Psoas muscle (tissue), 7 donors: ENCODE measurements at regions not wholly inside any gene's neighbourhood (a gene's known extent, or its start where the extent isn't known, plus 50 kb on each side); places are given as distances from the start of the nearest gene placed in this dataset.

Source experiments
- ATAC-seq, 4 donors: fragments of 200-7000 bp; cut with Tn5 transposase; one replicate each; pipeline ENCODE4 v1.9.1; 2020; ENCODE audit warnings: moderate library complexity in 3 of 4, mild to moderate bottlenecking in 2 of 4
- DNase-seq, 2 donors: peaks; one replicate each; pipeline ENCODE4 v3.0.0-alpha.2; 2020
- H3K27ac ChIP-seq: fragments of 200-600 bp; one replicate; pipeline ENCODE4 v1.8.0; 2022
- H3K27me3 ChIP-seq, 3 donors: fragments of 200-600 bp in 1 of 3; one replicate each; pipeline versions ENCODE4 v1.6.1 to v1.8.0; 2013 to 2022; ENCODE audit warnings: low read length in 2 of 3, mild to moderate bottlenecking in 2 of 3, moderate library complexity in 1 of 3; ENCODE audit not compliant: insufficient read depth in 3 of 3
- H3K36me3 ChIP-seq, 2 donors: fragments of 200-600 bp in 1 of 2; one replicate each; pipeline versions ENCODE4 v1.6.1 to v1.8.0; 2013 to 2022; ENCODE audit warnings: low read depth in 1 of 2, mild to moderate bottlenecking in 1 of 2, moderate library complexity in 1 of 2; ENCODE audit not compliant: insufficient read depth in 1 of 2
- H3K4me1 ChIP-seq: fragments of 200-600 bp; one replicate; pipeline ENCODE4 v1.8.0; 2022
- H3K4me3 ChIP-seq: fragments of 200-600 bp; one replicate; pipeline ENCODE4 v1.8.0; 2022; ENCODE audit warnings: mild to moderate bottlenecking
- H3K9me3 ChIP-seq: fragments of 200-600 bp; one replicate; pipeline ENCODE4 v1.8.0; 2022
- WGBS, 3 donors: extraction: QIAGEN DNeasy Blood & Tissue Kit; methylation state at CpG; one replicate each; pipeline versions ENCODE4 v1.1.6 to v1.1.7; 2013; 5-methylcytosine and 5-hydroxymethylcytosine counted together
- intact Hi-C, 2 donors: fragments of 100-400 bp; cut with DNase I; formaldehyde crosslinking; loops; one replicate each; pipeline versions ENCODE4 v1.11.0 to v1.14.2; 2022
- TF ChIP-seq, protein P1 (sequence below): fragments of 200-600 bp; IDR thresholded peaks from one replicate; pipeline ENCODE4 v1.8.0; 2022; ENCODE audit warnings: antibody characterized with exemption
- donor health status: healthy with polysubstance abuse.
- donor health status: DM: no; HTN: no; CAD: no; lungs with moderate emphysema.
- donor health status: Bipolar disorder and iron deficiency.
- donor health status: healthy.
- donor health status: DM: yes; HTN: yes; CAD: no.
- donor health status: DM: no; HTN: no; CAD: no.
- donor health status: DM: yes; HTN: yes; CAD: no.

DNA sequence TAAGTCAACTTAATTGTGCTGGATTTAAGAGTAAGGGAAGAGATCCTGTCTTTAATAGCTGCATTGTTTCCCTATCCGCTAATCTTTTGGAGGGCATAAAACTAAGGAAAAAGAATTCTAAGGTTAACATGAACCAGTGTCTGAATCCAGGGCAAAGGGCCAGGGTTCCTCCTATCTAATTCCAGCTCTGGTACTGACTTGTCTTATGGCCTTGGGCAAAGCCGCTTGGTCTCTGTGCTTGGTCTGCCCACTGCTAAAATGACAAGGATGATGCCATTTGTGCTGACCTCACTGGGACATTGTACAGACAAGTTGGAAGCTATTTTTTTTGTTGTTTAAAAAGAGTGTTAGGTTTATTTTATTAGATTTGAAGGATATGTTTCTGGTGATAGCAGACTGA, 334.7 kb upstream of the PIK3R1 start:
- ATAC-seq (no peak), DNase-seq (no peak)
- 86 to 95% (median 95%) methylated on average over 2 of the region's 2 CpGs for WGBS, 3 donors
- intact Hi-C loops = no loop called here
- no peak overlapping the region for H3K4me3 ChIP-seq
- no peaks in the 10 kb centered on the region for H3K4me1 ChIP-seq
- TF ChIP-seq, protein P1, sequence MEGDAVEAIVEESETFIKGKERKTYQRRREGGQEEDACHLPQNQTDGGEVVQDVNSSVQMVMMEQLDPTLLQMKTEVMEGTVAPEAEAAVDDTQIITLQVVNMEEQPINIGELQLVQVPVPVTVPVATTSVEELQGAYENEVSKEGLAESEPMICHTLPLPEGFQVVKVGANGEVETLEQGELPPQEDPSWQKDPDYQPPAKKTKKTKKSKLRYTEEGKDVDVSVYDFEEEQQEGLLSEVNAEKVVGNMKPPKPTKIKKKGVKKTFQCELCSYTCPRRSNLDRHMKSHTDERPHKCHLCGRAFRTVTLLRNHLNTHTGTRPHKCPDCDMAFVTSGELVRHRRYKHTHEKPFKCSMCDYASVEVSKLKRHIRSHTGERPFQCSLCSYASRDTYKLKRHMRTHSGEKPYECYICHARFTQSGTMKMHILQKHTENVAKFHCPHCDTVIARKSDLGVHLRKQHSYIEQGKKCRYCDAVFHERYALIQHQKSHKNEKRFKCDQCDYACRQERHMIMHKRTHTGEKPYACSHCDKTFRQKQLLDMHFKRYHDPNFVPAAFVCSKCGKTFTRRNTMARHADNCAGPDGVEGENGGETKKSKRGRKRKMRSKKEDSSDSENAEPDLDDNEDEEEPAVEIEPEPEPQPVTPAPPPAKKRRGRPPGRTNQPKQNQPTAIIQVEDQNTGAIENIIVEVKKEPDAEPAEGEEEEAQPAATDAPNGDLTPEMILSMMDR = no peak
- no peaks in the 10 kb centered on the region for H3K9me3 ChIP-seq
- no peaks in the 10 kb centered on the region for H3K27me3 ChIP-seq
- H3K36me3 ChIP-seq = no peaks in the 10 kb centered on the region
- no peak overlapping the region for H3K27ac ChIP-seq

DNA sequence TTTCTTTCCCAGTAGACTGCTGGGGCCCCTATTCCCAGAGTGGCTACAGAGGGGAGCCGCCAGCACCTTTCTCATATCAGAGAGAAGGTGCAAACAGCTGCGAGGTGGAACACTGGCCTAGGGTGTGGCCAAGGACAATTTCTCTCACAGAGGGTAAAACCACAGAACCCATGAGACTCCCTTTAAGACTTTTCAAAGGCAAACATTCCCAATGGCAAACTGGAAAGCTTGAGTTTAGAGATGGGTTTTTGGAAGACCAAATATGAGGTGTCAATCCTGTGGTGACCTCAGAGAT, 335.1 kb upstream of the PIK3R1 start:
- DNase-seq = no peak
- 87 to 95% (median 88%) methylated on average over 2 of the region's 2 CpGs for WGBS, 3 donors
- ATAC-seq = no peak

DNA sequence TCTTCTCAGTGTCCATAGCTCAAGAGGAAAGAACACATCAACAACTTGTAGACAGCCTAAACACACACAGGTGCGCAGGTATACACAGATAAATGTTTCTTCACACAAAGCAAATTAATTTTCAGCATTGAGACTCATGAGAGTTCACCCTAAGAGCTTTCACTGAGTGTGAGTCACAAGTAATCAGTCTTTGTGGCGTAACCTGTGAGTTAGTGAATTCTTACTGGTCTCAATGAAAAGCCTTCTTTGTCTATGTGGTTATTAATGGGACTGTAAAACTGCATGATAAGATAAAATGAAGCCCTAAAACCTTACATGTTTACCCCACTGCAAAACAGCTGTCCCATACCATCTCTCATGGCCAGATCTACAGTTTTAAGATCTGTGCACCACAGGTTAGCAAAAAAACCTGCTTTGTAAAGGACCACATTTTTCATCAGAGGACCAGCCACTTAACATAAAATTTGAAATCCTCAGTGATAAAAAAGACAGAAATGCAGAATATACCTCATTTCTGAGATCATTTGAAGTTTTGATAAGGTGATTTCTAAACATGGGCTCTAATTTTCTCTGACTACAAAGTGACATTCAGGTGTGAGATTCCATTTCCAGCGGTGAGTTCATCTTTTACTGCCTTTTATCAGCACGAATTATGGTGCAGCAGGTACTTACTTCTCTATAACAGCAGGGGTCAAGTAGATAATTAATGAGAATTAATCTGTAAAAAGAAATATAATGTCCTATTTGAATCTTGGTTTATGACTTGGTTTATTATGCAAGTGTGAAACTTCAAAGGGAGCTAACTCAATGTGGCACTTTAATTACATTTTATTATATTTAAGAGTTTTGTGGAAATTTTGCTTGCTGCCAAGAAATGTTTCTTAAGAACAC, 335.7 kb upstream of the PIK3R1 start:
- ATAC-seq = peak in 2 of 4 donors; percentile 23 to 47
- WGBS, 3 donors = 74 to 85% (median 85%) methylated on average over 4 of the region's 4 CpGs
- no peak for DNase-seq
- TF ChIP-seq, protein P1 = no peak
- no peaks in the 10 kb centered on the region for H3K27me3 ChIP-seq
- H3K4me3 ChIP-seq = no peak overlapping the region
- no peak overlapping the region for H3K27ac ChIP-seq
- H3K36me3 ChIP-seq = no peaks in the 10 kb centered on the region
- H3K9me3 ChIP-seq = no peaks in the 10 kb centered on the region
- intact Hi-C loops = no loop called here
- no peaks in the 10 kb centered on the region for H3K4me1 ChIP-seq

More for the DNA sequence above, 335.1 kb upstream of the PIK3R1 start:
- Histone ChIP-seq H3K4me1 (no peaks in the 10 kb centered on the region), H3K36me3 (no peaks in the 10 kb centered on the region), H3K27ac (no peak overlapping the region), H3K27me3 (no peaks in the 10 kb centered on the region), H3K4me3 (no peak overlapping the region), H3K9me3 (no peaks in the 10 kb centered on the region)
- intact Hi-C loops = no loop called here
- TF ChIP-seq, protein P1 = no peak

DNA sequence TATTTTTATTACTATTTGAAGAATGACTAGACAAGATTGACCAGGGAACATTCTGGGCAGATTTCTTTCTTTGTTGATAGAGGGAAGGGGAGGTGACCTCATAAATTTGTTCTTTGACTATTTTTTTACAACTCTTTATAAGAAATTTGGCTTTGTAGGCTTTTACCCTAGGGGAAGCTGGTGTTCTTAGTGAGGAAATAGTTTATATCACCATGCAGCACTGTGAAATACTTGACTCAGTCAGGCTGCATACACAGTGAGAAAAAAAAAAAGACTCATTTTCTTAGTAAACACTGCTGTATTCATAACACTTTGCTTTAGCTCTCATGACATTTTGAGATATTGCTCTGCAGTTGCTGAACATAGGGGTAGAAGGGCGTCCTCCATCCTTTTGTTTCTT, 336.6 kb upstream of the PIK3R1 start:
- TF ChIP-seq, protein P1 = no peak
- Histone ChIP-seq H3K27ac (no peak overlapping the region), H3K4me3 (no peak overlapping the region), H3K4me1 (no peaks in the 10 kb centered on the region), H3K27me3 (no peaks in the 10 kb centered on the region), H3K36me3 (no peaks in the 10 kb centered on the region), H3K9me3 (no peaks in the 10 kb centered on the region)
- intact Hi-C loops = no loop called here
- ATAC-seq = peak in 3 of 4 donors; percentile 46 to 80 (median 57)
- DNase-seq = no peak
- WGBS, 3 donors = 73 to 92% (median 85%) methylated on average over 1 of the region's 1 CpG

DNA sequence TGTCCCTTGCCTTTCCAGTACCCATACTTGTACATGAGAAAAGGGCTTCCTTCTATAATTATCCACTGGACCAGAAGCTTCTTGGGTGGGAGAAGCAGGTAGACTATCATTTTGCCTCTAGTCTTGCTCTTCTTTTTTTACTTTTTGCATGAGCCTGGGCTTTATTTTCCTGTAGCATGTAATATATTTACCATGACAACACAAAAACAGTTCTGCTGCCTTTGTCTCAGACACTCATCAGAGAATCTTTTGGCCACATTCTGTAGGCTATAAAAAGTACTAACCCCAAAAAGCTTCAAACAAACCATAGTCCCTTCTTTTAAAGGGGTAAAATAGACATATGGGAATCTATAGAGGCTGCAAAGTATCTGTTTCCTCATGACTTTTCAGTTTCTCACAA, 339.2 kb upstream of the PIK3R1 start:
- TF ChIP-seq, protein P1 = no peak
- intact Hi-C loops = no loop called here

More for the DNA sequence above, 339.2 kb upstream of the PIK3R1 start:
- Histone ChIP-seq H3K36me3 (no peaks in the 10 kb centered on the region), H3K9me3 (no peaks in the 10 kb centered on the region), H3K27ac (no peak overlapping the region), H3K4me1 (no peaks in the 10 kb centered on the region), H3K27me3 (no peaks in the 10 kb centered on the region), H3K4me3 (no peak overlapping the region)
- DNase-seq (no peak), ATAC-seq (no peak)
